NT2/D1 (cell line): ENCODE measurements at regions not wholly inside any gene's neighbourhood (a gene's known extent, or its start where the extent isn't known, plus 50 kb on each side); places are given as distances from the start of the nearest gene placed in this dataset.

ENCODE experiments used
- SUZ12 ChIP-seq: IDR thresholded peaks from 2 replicates; pipeline ENCODE4 v1.6.1; 2011; ENCODE audit not compliant: insufficient read length, insufficient read depth; ENCODE audit errors: extremely low read depth
- YY1 ChIP-seq: IDR thresholded peaks from 2 replicates; pipeline ENCODE4 v1.6.1; 2011; ENCODE audit not compliant: insufficient read length, insufficient read depth
- ZNF274 ChIP-seq: IDR thresholded peaks from 2 replicates; pipeline ENCODE4 v1.6.1; 2011; ENCODE audit warnings: mild to moderate bottlenecking, low read depth, low read length

GRCh38 chr7:41792120-41792519 lies 89.2 kb upstream of the INHBA start:
- no peak for TF ChIP-seq YY1
- TF ChIP-seq ZNF274 = no peak
- no peak for TF ChIP-seq SUZ12
